GM21528 (cell line): ENCODE measurements at regions not wholly inside any gene's neighbourhood (a gene's known extent, or its start where the extent isn't known, plus 50 kb on each side); places are given as distances from the start of the nearest gene placed in this dataset.
"Not testable (repeated sequence)": the region's sequence is repeated elsewhere in the genome, so short reads cannot be mapped to it uniquely, and the experiment has no call there.

ENCODE experiments used
- ATAC-seq: cut with Tn5 transposase; IDR thresholded peaks from one replicate; pipeline ENCODE4 v1.9.1; 2021; ENCODE audit warnings: mild to moderate bottlenecking, moderate library complexity; ENCODE audit not compliant: unreplicated experiment, low FRiP score

- ATAC-seq, result no peak
These were observed 373.5 kb downstream of the RRAGC start for GRCh38 chr1:38486085-38486484.

GRCh38 chr1:38481871-38482826, 377.4 kb downstream of the RRAGC start:
- ATAC-seq, result no peak

GRCh38 chr1:38479662-38480061, 379.9 kb downstream of the RRAGC start:
- not testable (repeated sequence) for ATAC-seq

GRCh38 chr1:38477811-38478210, 381.8 kb downstream of the RRAGC start:
- no peak for ATAC-seq

- no peak for ATAC-seq
These were observed 382.8 kb downstream of the RRAGC start for GRCh38 chr1:38476850-38477178.

GRCh38 chr1:38476111-38476849, 383.3 kb downstream of the RRAGC start:
- ATAC-seq, result no peak

- no peak for ATAC-seq
These were observed 384.0 kb downstream of the RRAGC start for GRCh38 chr1:38475624-38476005.

GRCh38 chr1:38474738-38475623, 384.6 kb downstream of the RRAGC start:
- peak; percentile 86 for ATAC-seq

GRCh38 chr1:38466487-38466886, 393.1 kb downstream of the RRAGC start:
- no peak for ATAC-seq

GRCh38 chr1:38465460-38465859, 394.1 kb downstream of the RRAGC start:
- no peak for ATAC-seq

- no peak for ATAC-seq
These were observed 395.4 kb downstream of the RRAGC start for GRCh38 chr1:38464071-38464661.

GRCh38 chr1:38463074-38463473, 396.5 kb downstream of the RRAGC start:
- no peak for ATAC-seq

GRCh38 chr1:38456531-38456876, 403.1 kb downstream of the RRAGC start:
- no peak for ATAC-seq

- no peak for ATAC-seq
These were observed 403.6 kb downstream of the RRAGC start for GRCh38 chr1:38455829-38456530.

- no peak for ATAC-seq
These were observed 404.7 kb downstream of the RRAGC start for GRCh38 chr1:38454749-38455441.

GRCh38 chr1:38454236-38454635, 405.3 kb downstream of the RRAGC start:
- ATAC-seq, result no peak

- ATAC-seq, result no peak
These were observed 405.7 kb upstream of the POU3F1 start for GRCh38 chr1:38452246-38452645.

- no peak for ATAC-seq
These were observed 405.0 kb upstream of the POU3F1 start for GRCh38 chr1:38451541-38451993.

GRCh38 chr1:38448893-38449292, 402.3 kb upstream of the POU3F1 start:
- ATAC-seq, result no peak
